ENCODE measurements at regions not wholly inside any gene's neighbourhood (a gene's known extent, or its start where the extent isn't known, plus 50 kb on each side); places are given as distances from the start of the nearest gene placed in this dataset.

DNA sequence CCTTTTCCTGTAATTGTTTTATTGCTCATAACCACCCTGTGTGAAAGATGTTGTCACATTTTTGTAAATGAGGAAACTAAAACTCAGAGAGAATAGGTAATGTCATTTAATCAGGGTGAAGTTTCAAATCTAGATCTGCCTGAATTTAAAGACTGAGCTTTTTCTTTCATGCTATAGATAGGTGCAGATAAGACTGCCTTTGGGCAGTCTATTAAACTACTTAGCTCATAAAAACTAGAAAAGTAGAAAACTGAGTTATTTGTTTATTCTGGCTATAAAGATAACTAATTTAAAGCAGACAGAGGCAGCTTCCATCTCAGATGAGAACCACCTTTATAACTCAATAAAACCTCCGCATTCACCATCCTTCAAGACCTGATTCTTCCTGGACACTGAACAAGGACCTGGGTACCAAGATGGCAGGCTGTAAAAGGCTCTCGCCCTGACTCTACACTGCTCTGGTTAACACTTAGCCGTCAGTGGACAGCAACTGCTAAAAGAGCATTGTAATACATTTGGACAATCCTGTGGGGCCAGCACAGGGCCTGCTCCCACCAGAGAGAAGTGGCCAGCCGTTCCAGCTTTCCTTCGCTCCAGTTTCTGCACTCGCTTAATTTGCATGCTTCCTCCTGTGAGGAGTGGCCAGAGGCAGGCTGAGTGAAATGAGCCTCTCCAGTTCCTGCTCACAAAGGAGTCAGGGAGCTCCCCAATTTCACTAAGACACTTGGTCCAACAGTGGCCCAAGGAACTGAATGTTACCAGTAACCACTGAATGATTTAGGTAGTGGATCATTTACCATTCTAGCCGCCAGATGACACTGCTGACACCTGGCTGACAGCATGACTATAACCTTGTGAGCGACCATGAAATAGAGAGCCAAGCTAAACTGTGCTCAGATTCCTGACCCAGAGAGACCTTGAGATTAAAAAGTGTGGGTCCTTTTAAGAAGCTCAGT lies 566.4 kb downstream of the EFNA5 start:
- DNase-seq (no peak), ATAC-seq (no peak)
- Mint-ChIP-seq H3K9me3 (no peaks in the 10 kb centered on the region), H3K4me1 (ENCODE audit: low read depth) (no peaks in the 10 kb centered on the region), H3K36me3 (ENCODE audit: insufficient read depth) (no peaks in the 10 kb centered on the region), H3K4me3 (no peak overlapping the region), H3K27me3 (ENCODE audit: low read depth) (peaks cover 3% of the 10 kb centered on the region)

DNA sequence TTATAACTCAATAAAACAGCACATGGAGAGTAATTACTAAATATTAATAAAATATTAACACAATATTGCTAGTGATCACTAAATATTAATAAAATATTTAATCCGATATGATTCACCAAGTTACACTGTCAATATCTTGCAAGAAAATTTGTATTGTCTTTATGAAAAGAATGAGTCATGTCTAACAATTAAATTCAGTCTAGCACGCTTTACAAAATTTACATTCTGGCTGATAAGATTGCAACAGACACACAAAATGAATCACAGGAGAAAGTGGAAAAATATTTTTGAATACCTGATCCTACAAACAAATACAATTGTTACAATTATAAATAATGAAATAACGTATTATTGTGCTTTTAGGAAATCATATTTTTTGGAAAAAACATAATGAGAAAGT lies 567.2 kb downstream of the EFNA5 start:
- peaks cover 3% of the 10 kb centered on the region for H3K27me3 Mint-ChIP-seq (ENCODE audit: low read depth)
- H3K36me3 Mint-ChIP-seq (ENCODE audit: insufficient read depth): no peaks in the 10 kb centered on the region
- DNase-seq (no peak), ATAC-seq (no peak)
- H3K4me1 Mint-ChIP-seq (ENCODE audit: low read depth): no peaks in the 10 kb centered on the region
- H3K4me3 Mint-ChIP-seq: no peak overlapping the region
- H3K9me3 Mint-ChIP-seq: no peaks in the 10 kb centered on the region

DNA sequence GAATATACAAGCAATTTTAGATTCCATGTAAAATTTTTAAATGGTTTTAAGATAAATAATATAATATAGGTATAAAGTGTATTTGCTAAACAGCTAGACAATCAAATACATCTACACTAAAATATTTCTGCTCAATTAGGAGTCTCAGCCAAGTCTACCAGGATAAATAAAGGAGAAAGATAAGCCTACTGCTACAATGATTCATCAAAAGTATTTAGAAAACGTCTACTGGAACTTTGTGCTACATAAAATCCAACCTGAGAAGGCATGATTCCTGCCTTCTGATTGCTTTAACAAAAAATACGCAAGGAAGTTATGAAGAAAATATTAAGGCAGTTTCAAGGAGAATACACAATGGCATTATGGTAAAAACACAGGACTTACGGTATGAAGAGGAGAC lies 570.6 kb downstream of the EFNA5 start:
- DNase-seq: no peak
- no peaks in the 10 kb centered on the region for H3K36me3 Mint-ChIP-seq (ENCODE audit: insufficient read depth)
- no peak overlapping the region for H3K4me3 Mint-ChIP-seq
- H3K9me3 Mint-ChIP-seq: no peaks in the 10 kb centered on the region
- H3K27me3 Mint-ChIP-seq (ENCODE audit: low read depth): peaks cover 3% of the 10 kb centered on the region
- no peaks in the 10 kb centered on the region for H3K4me1 Mint-ChIP-seq (ENCODE audit: low read depth)
- ATAC-seq: no peak

DNA sequence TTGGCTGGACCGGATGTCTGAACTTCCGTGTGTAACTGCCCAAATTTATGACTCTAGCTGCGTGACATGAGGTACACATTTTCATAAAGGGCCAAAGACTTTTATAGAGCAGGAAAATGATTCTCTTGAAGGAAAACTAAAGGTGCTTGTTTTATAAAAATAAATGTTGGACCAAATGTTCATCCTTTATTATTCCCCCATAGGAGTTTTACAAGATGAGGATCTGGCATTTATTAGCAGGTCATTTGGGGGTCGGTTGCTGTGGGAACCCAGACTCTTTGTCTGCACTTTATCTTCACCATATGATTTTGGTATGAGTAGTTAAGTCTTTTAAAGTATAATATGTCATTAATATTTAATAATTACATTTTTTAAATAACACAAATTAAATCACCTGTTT lies 571.2 kb downstream of the EFNA5 start:
- no peaks in the 10 kb centered on the region for H3K4me1 Mint-ChIP-seq (ENCODE audit: low read depth)
- H3K36me3 Mint-ChIP-seq (ENCODE audit: insufficient read depth): no peaks in the 10 kb centered on the region
- no peaks in the 10 kb centered on the region for H3K9me3 Mint-ChIP-seq
- H3K27me3 Mint-ChIP-seq (ENCODE audit: low read depth): peaks cover 3% of the 10 kb centered on the region
- DNase-seq (no peak), ATAC-seq (no peak)
- no peak overlapping the region for H3K4me3 Mint-ChIP-seq

DNA sequence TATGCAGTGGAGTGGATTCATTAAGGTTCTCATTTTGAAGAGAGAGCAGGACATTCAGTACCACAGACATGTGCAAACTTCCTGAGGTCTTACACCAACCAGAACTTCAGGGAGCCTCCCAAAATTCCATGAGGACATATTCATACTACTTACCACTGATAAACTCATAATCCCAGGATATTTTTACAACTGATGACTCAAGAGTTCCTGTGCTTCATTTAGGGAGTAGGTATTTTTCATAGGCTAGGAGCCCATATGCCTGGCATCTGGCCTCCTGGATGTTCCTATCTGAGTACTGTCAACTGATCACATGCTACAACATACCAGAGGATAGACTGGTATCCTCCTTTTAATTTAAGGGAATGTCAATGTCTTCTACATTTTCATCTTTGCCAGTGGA lies 578.0 kb downstream of the EFNA5 start:
- Mint-ChIP-seq H3K36me3 (ENCODE audit: insufficient read depth) (no peaks in the 10 kb centered on the region), H3K4me1 (ENCODE audit: low read depth) (no peaks in the 10 kb centered on the region), H3K27me3 (ENCODE audit: low read depth) (no peaks in the 10 kb centered on the region), H3K9me3 (no peaks in the 10 kb centered on the region), H3K4me3 (no peak overlapping the region)
- ATAC-seq (no peak), DNase-seq (no peak)

DNA sequence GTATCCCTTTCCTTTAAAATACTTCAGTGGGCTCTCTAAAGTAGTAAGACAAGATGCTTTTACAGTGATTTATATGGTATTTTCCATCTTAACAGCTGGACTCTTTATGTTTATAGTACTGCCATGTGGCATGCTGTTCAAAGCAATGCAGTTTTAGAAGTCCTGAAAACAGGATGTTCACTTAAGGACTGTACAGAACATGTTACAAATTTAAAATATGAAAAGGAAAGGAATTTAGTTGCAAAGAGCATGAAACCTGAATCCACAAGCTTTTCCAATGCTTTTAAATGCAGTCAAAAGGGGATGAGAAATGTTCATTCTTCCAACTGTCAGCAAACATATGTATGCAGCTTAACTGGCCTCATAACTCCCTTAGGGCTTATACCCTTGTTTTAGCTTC lies 580.2 kb downstream of the EFNA5 start:
- no peak overlapping the region for H3K4me3 Mint-ChIP-seq
- DNase-seq: no peak
- no peaks in the 10 kb centered on the region for H3K9me3 Mint-ChIP-seq
- H3K4me1 Mint-ChIP-seq (ENCODE audit: low read depth): no peaks in the 10 kb centered on the region
- H3K27me3 Mint-ChIP-seq (ENCODE audit: low read depth): no peaks in the 10 kb centered on the region
- ATAC-seq: no peak
- H3K36me3 Mint-ChIP-seq (ENCODE audit: insufficient read depth): no peaks in the 10 kb centered on the region

DNA sequence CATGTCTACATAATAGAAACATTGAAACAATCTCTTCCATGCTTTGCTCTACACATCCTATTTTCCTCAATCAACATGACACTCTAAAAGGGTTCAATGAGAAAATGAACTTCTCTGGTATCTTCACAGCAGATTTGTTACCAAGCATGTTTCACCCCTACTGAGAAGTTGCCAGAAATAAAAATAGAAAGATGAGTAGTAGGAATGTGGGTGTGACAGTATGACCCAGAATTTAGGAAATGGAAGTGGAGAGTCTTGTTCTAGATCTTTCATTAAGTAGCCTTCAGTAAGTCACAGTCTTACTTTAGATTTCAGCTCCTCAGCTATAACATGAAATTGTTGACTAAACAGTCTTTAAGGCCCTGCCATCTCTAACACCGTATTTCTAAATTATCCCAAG lies 581.8 kb downstream of the EFNA5 start:
- DNase-seq: no peak
- Mint-ChIP-seq H3K36me3 (ENCODE audit: insufficient read depth) (no peaks in the 10 kb centered on the region), H3K4me3 (no peak overlapping the region), H3K9me3 (no peaks in the 10 kb centered on the region), H3K4me1 (ENCODE audit: low read depth) (no peaks in the 10 kb centered on the region), H3K27me3 (ENCODE audit: low read depth) (no peaks in the 10 kb centered on the region)
- ATAC-seq: no peak

DNA sequence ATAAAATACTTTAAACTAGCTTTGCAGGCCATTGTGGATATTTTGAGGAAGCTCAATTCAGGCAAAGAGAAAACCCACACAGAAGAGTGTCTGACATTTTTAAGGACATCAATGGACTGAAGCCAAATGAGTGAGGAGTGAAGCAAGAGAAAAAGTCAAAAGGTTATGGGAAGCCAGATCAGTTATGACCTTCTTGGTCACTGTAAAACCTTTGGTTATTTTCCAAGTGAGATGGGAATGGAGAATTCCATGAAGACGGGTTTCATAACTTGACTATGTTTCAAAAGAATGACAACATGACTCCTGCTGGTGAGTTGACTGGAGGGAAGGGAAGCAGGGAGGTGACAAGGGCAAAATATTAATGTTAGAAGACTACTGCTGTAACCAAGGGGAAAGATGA lies 585.2 kb downstream of the EFNA5 start:
- H3K4me1 Mint-ChIP-seq (ENCODE audit: low read depth): no peaks in the 10 kb centered on the region
- ATAC-seq (no peak), DNase-seq (no peak)
- H3K27me3 Mint-ChIP-seq (ENCODE audit: low read depth): no peaks in the 10 kb centered on the region
- H3K9me3 Mint-ChIP-seq: no peaks in the 10 kb centered on the region
- no peaks in the 10 kb centered on the region for H3K36me3 Mint-ChIP-seq (ENCODE audit: insufficient read depth)
- no peak overlapping the region for H3K4me3 Mint-ChIP-seq

DNA sequence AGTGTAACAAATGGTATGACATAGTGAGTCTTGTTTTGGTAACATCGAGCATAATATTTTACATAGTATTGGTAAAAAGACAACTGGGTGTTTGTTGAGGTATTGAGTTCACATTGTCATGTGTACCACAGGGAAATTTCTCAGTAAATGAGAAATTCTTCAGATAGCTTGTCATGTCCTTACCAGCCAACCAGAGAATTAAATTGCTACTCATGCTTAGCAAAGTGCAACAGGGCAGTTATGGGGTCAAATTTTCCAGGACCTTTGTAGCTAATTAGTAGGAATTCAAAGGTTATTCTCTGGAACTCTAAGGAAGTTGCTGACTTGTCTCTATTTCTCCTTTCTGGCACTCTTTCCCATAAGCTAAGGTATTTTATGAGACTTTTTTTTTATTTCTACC lies 595.7 kb downstream of the EFNA5 start:
- no peak for DNase-seq
- H3K36me3 Mint-ChIP-seq (ENCODE audit: insufficient read depth): no peaks in the 10 kb centered on the region
- no peaks in the 10 kb centered on the region for H3K4me1 Mint-ChIP-seq (ENCODE audit: low read depth)
- ATAC-seq: no peak
- no peaks in the 10 kb centered on the region for H3K27me3 Mint-ChIP-seq (ENCODE audit: low read depth)
- H3K9me3 Mint-ChIP-seq: no peaks in the 10 kb centered on the region
- no peak overlapping the region for H3K4me3 Mint-ChIP-seq

DNA sequence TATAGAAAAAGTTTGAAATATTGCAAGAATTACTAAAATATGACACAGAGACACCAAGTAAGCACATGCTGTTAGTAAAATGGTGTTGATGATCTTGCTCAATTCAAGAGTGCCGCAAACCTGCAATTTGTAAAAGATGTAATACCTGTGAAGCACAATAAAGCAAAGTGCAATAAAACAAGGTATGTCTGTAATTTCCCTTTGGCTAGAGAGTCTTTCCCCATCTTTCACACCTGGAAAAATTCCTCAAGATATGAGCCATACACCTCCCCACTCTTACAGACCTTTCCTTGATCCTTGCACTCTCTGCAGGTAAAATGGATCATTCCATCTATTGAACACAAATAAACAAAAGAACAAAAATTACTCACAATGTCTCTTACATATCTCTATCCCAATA lies 597.8 kb downstream of the EFNA5 start:
- Mint-ChIP-seq H3K4me3 (no peak overlapping the region), H3K4me1 (ENCODE audit: low read depth) (no peaks in the 10 kb centered on the region), H3K36me3 (ENCODE audit: insufficient read depth) (no peaks in the 10 kb centered on the region), H3K27me3 (ENCODE audit: low read depth) (no peaks in the 10 kb centered on the region), H3K9me3 (no peaks in the 10 kb centered on the region)
- ATAC-seq (no peak), DNase-seq (no peak)

DNA sequence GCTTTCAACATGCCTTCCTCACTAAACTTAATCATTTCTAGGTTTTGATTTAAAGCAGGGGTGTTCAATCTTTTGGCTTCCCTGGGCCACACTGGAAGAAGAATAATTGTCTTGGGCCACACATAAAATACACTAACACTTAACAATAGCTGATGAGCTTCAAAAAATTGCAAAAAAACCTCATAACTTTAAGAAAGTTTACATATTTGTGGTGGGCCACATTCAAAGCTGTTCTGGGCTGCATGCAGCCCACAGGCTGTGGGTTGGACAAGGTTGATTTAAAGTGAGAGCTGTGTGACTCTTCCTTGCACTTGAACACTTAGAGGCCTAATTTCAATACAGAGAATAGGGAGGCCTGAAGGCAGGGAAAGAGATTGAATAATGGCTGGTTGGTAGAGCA lies 598.3 kb downstream of the EFNA5 start:
- Mint-ChIP-seq H3K4me1 (ENCODE audit: low read depth) (no peaks in the 10 kb centered on the region), H3K4me3 (no peak overlapping the region), H3K9me3 (no peaks in the 10 kb centered on the region), H3K27me3 (ENCODE audit: low read depth) (no peaks in the 10 kb centered on the region), H3K36me3 (ENCODE audit: insufficient read depth) (no peaks in the 10 kb centered on the region)
- no peak for DNase-seq
- ATAC-seq: no peak

DNA sequence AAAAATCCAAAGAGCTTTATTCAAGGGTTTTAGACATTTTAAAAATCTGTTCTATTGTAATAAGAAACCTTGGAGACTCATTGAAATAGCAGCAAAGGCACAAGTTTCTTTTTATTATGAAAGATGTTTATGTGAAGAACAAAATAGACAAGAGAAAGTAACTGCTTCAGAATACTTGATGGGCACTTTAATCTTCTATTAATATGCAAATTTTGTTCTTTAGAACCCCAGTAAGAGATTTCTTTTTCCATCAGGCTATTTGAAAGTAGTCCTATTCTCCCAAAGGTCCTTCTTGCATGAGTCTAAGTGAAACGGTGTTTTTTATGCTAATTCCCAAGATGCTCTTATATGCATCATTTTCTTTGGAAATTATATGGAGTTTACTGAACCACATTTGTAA lies 602.0 kb downstream of the EFNA5 start:
- Mint-ChIP-seq H3K4me1 (ENCODE audit: low read depth) (no peaks in the 10 kb centered on the region), H3K36me3 (ENCODE audit: insufficient read depth) (no peaks in the 10 kb centered on the region), H3K4me3 (no peak overlapping the region), H3K27me3 (ENCODE audit: low read depth) (no peaks in the 10 kb centered on the region), H3K9me3 (no peaks in the 10 kb centered on the region)
- no peak for DNase-seq
- no peak for ATAC-seq

DNA sequence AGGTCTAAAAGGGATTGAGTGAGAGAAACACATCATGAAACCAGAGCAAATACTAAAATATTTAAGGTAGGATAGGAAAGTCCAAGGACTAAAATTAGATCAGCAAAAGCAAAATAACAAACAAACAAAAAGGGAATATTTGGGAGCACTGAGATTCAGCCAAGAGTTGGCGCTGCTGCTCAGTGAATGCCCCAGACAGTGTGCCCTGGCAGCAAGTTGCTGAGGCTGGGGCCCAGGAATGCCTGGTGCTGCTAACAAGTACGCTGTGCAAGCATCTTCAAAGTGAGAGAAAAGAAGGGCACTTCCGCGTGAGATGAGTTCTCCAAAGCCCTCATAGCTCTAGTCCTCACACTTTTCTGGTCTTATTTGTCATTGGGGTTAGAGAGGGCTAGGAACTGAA lies 603.3 kb downstream of the EFNA5 start:
- no peaks in the 10 kb centered on the region for H3K36me3 Mint-ChIP-seq (ENCODE audit: insufficient read depth)
- H3K4me3 Mint-ChIP-seq: no peak overlapping the region
- ATAC-seq (no peak), DNase-seq (no peak)
- H3K4me1 Mint-ChIP-seq (ENCODE audit: low read depth): no peaks in the 10 kb centered on the region
- H3K9me3 Mint-ChIP-seq: no peaks in the 10 kb centered on the region
- H3K27me3 Mint-ChIP-seq (ENCODE audit: low read depth): no peaks in the 10 kb centered on the region

DNA sequence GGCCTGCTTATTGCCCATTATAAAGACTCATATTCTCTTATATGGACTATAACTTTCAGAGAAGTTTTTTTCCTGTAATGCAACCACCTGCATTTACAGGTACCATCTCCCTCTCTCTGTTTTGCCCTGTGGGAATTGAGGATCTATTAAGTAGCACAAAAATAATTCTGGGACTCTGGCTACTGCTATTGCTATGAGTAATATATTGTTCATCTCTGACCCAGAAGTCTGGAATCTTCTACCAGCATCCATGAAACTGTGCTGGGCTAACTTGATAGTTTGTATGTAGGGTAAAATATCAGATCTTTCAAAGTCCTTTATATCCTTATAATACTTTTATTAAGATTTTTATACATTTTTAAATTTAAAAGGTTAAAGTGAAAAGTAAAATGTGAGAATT lies 607.2 kb downstream of the EFNA5 start:
- Mint-ChIP-seq H3K4me1 (ENCODE audit: low read depth) (no peaks in the 10 kb centered on the region), H3K9me3 (no peaks in the 10 kb centered on the region), H3K4me3 (no peak overlapping the region), H3K36me3 (ENCODE audit: insufficient read depth) (no peaks in the 10 kb centered on the region), H3K27me3 (ENCODE audit: low read depth) (no peaks in the 10 kb centered on the region)
- no peak for DNase-seq
- no peak for ATAC-seq

DNA sequence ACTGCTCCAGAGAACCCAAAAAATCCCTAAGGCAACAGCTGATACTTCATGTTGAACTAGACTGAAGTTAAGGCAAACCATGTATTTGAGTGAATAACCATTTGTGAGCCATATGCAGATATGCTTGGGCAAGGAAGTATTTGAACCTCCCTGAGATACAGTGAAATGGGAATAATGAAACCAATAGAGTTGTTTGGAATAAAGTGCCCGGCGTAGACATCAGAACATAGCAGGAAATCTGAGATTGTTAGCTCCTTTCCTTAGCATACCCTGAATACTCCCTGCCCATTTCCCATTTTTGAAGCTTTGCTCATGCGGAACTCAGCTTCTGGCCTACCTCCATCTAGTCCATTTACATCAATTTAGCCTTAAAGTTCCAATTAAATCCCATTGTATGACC lies 611.9 kb downstream of the EFNA5 start:
- Mint-ChIP-seq H3K4me3 (no peak overlapping the region), H3K9me3 (no peaks in the 10 kb centered on the region), H3K27me3 (ENCODE audit: low read depth) (no peaks in the 10 kb centered on the region), H3K36me3 (ENCODE audit: insufficient read depth) (no peaks in the 10 kb centered on the region), H3K4me1 (ENCODE audit: low read depth) (no peaks in the 10 kb centered on the region)
- ATAC-seq: no peak
- DNase-seq: no peak
